C4-2B (cell line): ENCODE measurements at regions not wholly inside any gene's neighbourhood (a gene's known extent, or its start where the extent isn't known, plus 50 kb on each side); places are given as distances from the start of the nearest gene placed in this dataset.
"Not testable (repeated sequence)": the region's sequence is repeated elsewhere in the genome, so short reads cannot be mapped to it uniquely, and the experiment has no call there.

Source experiments
- ZFX ChIP-seq: fragments of 450-650 bp; IDR thresholded peaks from 2 replicates; pipeline ENCODE4 v1.6.1; 2017
- TF ChIP-seq, protein P1 (sequence below): fragments of 450-650 bp; conservative IDR thresholded peaks from 2 replicates; pipeline ENCODE4 v1.5.1; 2017; ENCODE audit warnings: mild to moderate bottlenecking

DNA sequence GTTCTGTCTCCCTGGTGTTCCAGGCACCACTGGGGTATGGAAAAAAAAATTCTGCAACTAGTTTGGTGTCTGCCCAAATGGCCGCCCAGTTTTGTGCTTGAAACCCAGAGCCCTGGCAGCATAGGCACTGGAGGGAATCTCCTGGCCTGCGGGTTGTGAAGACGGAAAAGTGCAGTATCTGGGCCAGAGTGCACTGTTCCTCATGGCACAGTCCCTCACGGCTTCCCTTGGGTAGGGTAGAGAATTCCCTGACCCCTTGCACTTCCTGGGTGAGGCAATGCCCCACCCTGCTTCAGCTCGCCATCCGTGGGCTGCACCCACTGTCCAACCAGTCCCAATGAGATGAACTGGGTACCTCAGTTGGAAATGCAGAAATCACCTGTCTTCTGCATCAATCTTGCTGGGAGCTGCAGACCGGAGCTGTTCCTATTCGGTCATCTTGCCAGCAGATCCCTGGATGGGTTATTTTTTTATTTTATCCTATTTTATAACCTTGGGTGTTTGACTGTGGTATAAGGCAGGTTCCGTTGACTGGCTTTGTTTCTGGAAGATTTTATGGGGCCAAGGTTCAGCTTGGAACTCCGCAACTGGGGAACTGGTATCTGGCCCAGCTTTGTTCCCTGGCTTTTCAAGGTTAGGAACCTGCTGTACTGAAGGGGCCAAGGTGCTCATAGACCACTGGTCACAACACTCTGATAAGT lies 59.5 kb upstream of the IRAK1BP1 start:
- TF ChIP-seq, protein P1, sequence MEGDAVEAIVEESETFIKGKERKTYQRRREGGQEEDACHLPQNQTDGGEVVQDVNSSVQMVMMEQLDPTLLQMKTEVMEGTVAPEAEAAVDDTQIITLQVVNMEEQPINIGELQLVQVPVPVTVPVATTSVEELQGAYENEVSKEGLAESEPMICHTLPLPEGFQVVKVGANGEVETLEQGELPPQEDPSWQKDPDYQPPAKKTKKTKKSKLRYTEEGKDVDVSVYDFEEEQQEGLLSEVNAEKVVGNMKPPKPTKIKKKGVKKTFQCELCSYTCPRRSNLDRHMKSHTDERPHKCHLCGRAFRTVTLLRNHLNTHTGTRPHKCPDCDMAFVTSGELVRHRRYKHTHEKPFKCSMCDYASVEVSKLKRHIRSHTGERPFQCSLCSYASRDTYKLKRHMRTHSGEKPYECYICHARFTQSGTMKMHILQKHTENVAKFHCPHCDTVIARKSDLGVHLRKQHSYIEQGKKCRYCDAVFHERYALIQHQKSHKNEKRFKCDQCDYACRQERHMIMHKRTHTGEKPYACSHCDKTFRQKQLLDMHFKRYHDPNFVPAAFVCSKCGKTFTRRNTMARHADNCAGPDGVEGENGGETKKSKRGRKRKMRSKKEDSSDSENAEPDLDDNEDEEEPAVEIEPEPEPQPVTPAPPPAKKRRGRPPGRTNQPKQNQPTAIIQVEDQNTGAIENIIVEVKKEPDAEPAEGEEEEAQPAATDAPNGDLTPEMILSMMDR = not testable (repeated sequence)
- TF ChIP-seq ZFX = not testable (repeated sequence)
